NOMO-1 treated with DMSO at 0.1 percent for 48 hours (cell line): ENCODE measurements at regions not wholly inside any gene's neighbourhood (a gene's known extent, or its start where the extent isn't known, plus 50 kb on each side); places are given as distances from the start of the nearest gene placed in this dataset.
A peak's percentile ranks its signal among the peaks of the same experiment; 100 is the strongest.
"Not testable (repeated sequence)": the region's sequence is repeated elsewhere in the genome, so short reads cannot be mapped to it uniquely, and the experiment has no call there.

Experiments
- DNase-seq: peaks from one replicate; lab custom pipeline; 2025; ENCODE audit not compliant: unreplicated experiment; lab: John Stamatoyannopoulos, UW

GRCh38 chr5:68116408-68116807 lies 99.1 kb upstream of the PIK3R1 start:
- no peak for DNase-seq

- no peak for DNase-seq
Measured at GRCh38 chr5:68115584-68115983, 100.0 kb upstream of the PIK3R1 start.

GRCh38 chr5:68114378-68115040 lies 101.0 kb upstream of the PIK3R1 start:
- DNase-seq = no peak

- no peak for DNase-seq
Measured at GRCh38 chr5:68112658-68113057, 102.9 kb upstream of the PIK3R1 start.

GRCh38 chr5:68110894-68111293 lies 104.7 kb upstream of the PIK3R1 start:
- no peak for DNase-seq

GRCh38 chr5:68110264-68110663 lies 105.3 kb upstream of the PIK3R1 start:
- DNase-seq = no peak

GRCh38 chr5:68104217-68104616 lies 111.3 kb upstream of the PIK3R1 start:
- DNase-seq = not testable (repeated sequence)

GRCh38 chr5:68103297-68103696 lies 112.3 kb upstream of the PIK3R1 start:
- not testable (repeated sequence) for DNase-seq

- no peak for DNase-seq
Measured at GRCh38 chr5:68099327-68099726, 116.2 kb upstream of the PIK3R1 start.

- no peak for DNase-seq
Measured at GRCh38 chr5:68093455-68094159, 121.9 kb upstream of the PIK3R1 start.

GRCh38 chr5:68088302-68088701 lies 127.3 kb upstream of the PIK3R1 start:
- DNase-seq = no peak

GRCh38 chr5:68087866-68088265 lies 127.7 kb upstream of the PIK3R1 start:
- no peak for DNase-seq

- DNase-seq = no peak
Measured at GRCh38 chr5:68086857-68087256, 128.7 kb upstream of the PIK3R1 start.

GRCh38 chr5:68086439-68086838 lies 129.1 kb upstream of the PIK3R1 start:
- peak; percentile 29 for DNase-seq

- no peak for DNase-seq
Measured at GRCh38 chr5:68084396-68084795, 131.2 kb upstream of the PIK3R1 start.

GRCh38 chr5:68080282-68081050 lies 135.1 kb upstream of the PIK3R1 start:
- no peak for DNase-seq

- no peak for DNase-seq
Measured at GRCh38 chr5:68077349-68077894, 138.1 kb upstream of the PIK3R1 start.

GRCh38 chr5:68074633-68075032 lies 140.9 kb upstream of the PIK3R1 start:
- no peak for DNase-seq

- DNase-seq = no peak
Measured at GRCh38 chr5:68074048-68074632, 141.4 kb upstream of the PIK3R1 start.

GRCh38 chr5:68071736-68072135 lies 143.8 kb upstream of the PIK3R1 start:
- DNase-seq = no peak

- no peak for DNase-seq
Measured at GRCh38 chr5:68071282-68071632, 144.3 kb upstream of the PIK3R1 start.
